Keratinocyte (primary cell): ENCODE measurements at regions not wholly inside any gene's neighbourhood (a gene's known extent, or its start where the extent isn't known, plus 50 kb on each side); places are given as distances from the start of the nearest gene placed in this dataset.
"Not testable (repeated sequence)": the region's sequence is repeated elsewhere in the genome, so short reads cannot be mapped to it uniquely, and the experiment has no call there.

Experiments
- DNase-seq: peaks from one replicate; pipeline ENCODE4 v3.0.0-alpha.2; 2011; ENCODE audit warnings: low read depth, missing footprints, low spot score
- FAIRE-seq: peaks from 2 replicates; lab custom pipeline; 2011; peaks lifted over from hg19 to GRCh38; lab: Jason Lieb, UNC
- H2AFZ ChIP-seq: 2 replicates; pipeline ENCODE4 v1.6.0; 2012; ENCODE audit warnings: low read length, control low read depth, inconsistent platforms; ENCODE audit not compliant: control insufficient read depth
- H3K27ac ChIP-seq: 2 replicates; pipeline ENCODE4 v1.5.1; 2011; ENCODE audit warnings: low read length; ENCODE audit not compliant: control insufficient read depth, insufficient read depth
- H3K27me3 ChIP-seq: 3 replicates; pipeline ENCODE4 v1.6.0; 2011; ENCODE audit warnings: low read length; ENCODE audit not compliant: control insufficient read depth, insufficient read depth; ENCODE audit errors: extremely low read depth
- H3K36me3 ChIP-seq, 2 experiments: 2 replicates in 1 of 2; 3 replicates in 1 of 2; pipeline ENCODE4 v1.5.1; 2011; ENCODE audit warnings: low read length in 2 of 2, mild to moderate bottlenecking in 1 of 2; ENCODE audit not compliant: control insufficient read depth in 2 of 2, insufficient read depth in 2 of 2; ENCODE audit errors: extremely low read depth in 1 of 2
- H3K4me1 ChIP-seq: 3 replicates; pipeline ENCODE4 v1.5.1; 2011; ENCODE audit warnings: low read length; ENCODE audit not compliant: control insufficient read depth, insufficient read depth; ENCODE audit errors: extremely low read depth
- H3K4me2 ChIP-seq: 3 replicates; pipeline ENCODE4 v1.6.0; 2011; ENCODE audit warnings: low read depth, low read length; ENCODE audit not compliant: control insufficient read depth, insufficient read depth; ENCODE audit errors: extremely low read depth
- H3K4me3 ChIP-seq, 3 experiments: fragments of 200-600 bp in 1 of 3; sonication (generic) in 1 of 3; 2 replicates in 2 of 3; 3 replicates in 1 of 3; pipeline ENCODE4 v1.5.1; 2011 to 2016; ENCODE audit warnings: low read length in 3 of 3, mild to moderate bottlenecking in 3 of 3, control low read depth in 2 of 3, inconsistent platforms in 1 of 3, low read depth in 1 of 3, mixed read lengths in 1 of 3, mixed run types in 1 of 3, moderate library complexity in 1 of 3; ENCODE audit not compliant: control insufficient read depth in 2 of 3, insufficient read depth in 2 of 3; ENCODE audit errors: extremely low read depth in 1 of 3
- H3K79me2 ChIP-seq: 2 replicates; pipeline ENCODE4 v1.6.0; 2012; ENCODE audit warnings: low read length; ENCODE audit not compliant: control insufficient read depth, insufficient read depth
- H3K9ac ChIP-seq: 3 replicates; pipeline ENCODE4 v1.6.0; 2011; ENCODE audit warnings: low read length; ENCODE audit not compliant: control insufficient read depth, insufficient read depth; ENCODE audit errors: extremely low read depth
- H3K9me1 ChIP-seq: 3 replicates; pipeline ENCODE4 v1.6.0; 2011; ENCODE audit warnings: low read length; ENCODE audit not compliant: control insufficient read depth, insufficient read depth; ENCODE audit errors: extremely low read depth
- H3K9me3 ChIP-seq: 2 replicates; pipeline ENCODE4 v1.5.1; 2012; ENCODE audit warnings: low read depth, low read length; ENCODE audit not compliant: control insufficient read depth
- H4K20me1 ChIP-seq: 3 replicates; pipeline ENCODE4 v1.6.0; 2011; ENCODE audit warnings: low read length; ENCODE audit not compliant: control insufficient read depth, insufficient read depth; ENCODE audit errors: extremely low read depth
- EZH2 ChIP-seq: IDR thresholded peaks from one replicate; pipeline ENCODE4 v1.6.1; 2012; ENCODE audit warnings: inconsistent platforms, mild to moderate bottlenecking, low read length, moderate library complexity
- dilution Hi-C: fragments of 300-500 bp; cut with MboI; formaldehyde crosslinking; loops from one replicate; pipeline ENCODE4 v1.7.0; 2020; ENCODE audit warnings: low sequenced_read_pairs; ENCODE audit not compliant: extremely low pct_ligation_motif_present
- TF ChIP-seq, protein P1 (sequence below), 3 experiments: IDR thresholded peaks in 1 of 3; conservative IDR thresholded peaks in 1 of 3; optimal IDR thresholded peaks in 1 of 3; 2 replicates in 2 of 3; 3 replicates in 1 of 3; pipeline versions ENCODE3 to v1.5.1; 2011; ENCODE audit warnings: low read length in 3 of 3, mild to moderate bottlenecking in 3 of 3, moderate library complexity in 2 of 3, control low read depth in 1 of 3, inconsistent platforms in 1 of 3; ENCODE audit not compliant: insufficient read depth in 2 of 3; ENCODE audit errors: extremely low read depth in 1 of 3

DNA sequence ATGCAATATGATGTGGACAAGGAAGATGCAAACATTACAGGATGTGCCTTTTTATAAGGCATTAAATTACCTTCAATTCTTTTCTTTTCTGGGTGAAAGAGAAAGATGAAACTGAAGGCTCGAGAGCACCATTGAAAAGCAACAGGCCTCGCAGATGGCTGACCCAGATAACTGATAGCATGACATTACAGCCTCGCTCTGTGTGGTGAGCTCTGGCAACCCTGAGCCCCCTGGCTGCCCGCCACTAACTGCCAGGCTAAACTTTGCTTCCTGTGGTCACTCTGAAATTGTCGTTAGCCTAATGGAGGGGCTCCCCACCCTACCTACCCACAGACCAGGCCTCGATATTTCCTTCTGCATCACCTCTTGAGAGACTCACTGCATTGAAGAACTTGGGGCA is 516.8 kb upstream of the FANCL start:
- no peak overlapping the region for H3K4me3 ChIP-seq
- H3K9me1 ChIP-seq = no peaks in the 10 kb centered on the region
- no peak overlapping the region for H2AFZ ChIP-seq
- H3K4me2 ChIP-seq = no peak overlapping the region
- no peak for FAIRE-seq
- no peak overlapping the region for H3K27ac ChIP-seq
- no peaks in the 10 kb centered on the region for H3K79me2 ChIP-seq
- no peaks in the 10 kb centered on the region for H3K36me3 ChIP-seq
- no peaks in the 10 kb centered on the region for H3K9me3 ChIP-seq
- TF ChIP-seq EZH2 = no peak
- TF ChIP-seq, protein P1, sequence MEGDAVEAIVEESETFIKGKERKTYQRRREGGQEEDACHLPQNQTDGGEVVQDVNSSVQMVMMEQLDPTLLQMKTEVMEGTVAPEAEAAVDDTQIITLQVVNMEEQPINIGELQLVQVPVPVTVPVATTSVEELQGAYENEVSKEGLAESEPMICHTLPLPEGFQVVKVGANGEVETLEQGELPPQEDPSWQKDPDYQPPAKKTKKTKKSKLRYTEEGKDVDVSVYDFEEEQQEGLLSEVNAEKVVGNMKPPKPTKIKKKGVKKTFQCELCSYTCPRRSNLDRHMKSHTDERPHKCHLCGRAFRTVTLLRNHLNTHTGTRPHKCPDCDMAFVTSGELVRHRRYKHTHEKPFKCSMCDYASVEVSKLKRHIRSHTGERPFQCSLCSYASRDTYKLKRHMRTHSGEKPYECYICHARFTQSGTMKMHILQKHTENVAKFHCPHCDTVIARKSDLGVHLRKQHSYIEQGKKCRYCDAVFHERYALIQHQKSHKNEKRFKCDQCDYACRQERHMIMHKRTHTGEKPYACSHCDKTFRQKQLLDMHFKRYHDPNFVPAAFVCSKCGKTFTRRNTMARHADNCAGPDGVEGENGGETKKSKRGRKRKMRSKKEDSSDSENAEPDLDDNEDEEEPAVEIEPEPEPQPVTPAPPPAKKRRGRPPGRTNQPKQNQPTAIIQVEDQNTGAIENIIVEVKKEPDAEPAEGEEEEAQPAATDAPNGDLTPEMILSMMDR (optimal IDR thresholded peaks at IDR 0.05 in 1 of 3, IDR thresholded peaks at IDR 0.05 in 1 of 3, conservative IDR thresholded peaks at IDR 0.05 in 1 of 3; ENCODE audit: extremely low read depth in 1 of 3, insufficient read depth in 2 of 3, low read length in 3 of 3) = no peak
- no peaks in the 10 kb centered on the region for H4K20me1 ChIP-seq
- no peak for DNase-seq
- dilution Hi-C loops = no loop called here
- no peaks in the 10 kb centered on the region for H3K4me1 ChIP-seq
- H3K9ac ChIP-seq = no peak overlapping the region
- no peaks in the 10 kb centered on the region for H3K27me3 ChIP-seq

DNA sequence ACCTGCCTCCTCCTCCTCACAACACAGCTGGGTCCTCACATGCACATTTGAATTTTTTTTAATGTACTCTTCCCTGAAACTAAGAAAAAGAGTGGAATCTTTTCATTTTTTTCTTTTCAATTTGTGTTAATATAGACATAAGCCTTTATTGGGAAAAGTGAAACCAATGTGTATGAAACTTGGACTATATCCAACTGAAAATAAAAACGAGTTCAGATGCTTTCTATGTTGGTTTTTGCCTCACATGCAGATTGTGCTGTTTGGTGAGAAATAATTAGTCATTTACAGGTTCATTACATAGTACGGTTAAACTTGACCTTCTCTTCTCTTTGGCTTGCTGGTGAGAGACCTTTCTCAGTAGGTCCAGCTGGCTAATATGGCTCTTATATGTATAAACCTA is 515.2 kb upstream of the FANCL start:
- H3K9ac ChIP-seq = no peak overlapping the region
- no peaks in the 10 kb centered on the region for H3K79me2 ChIP-seq
- H3K4me3 ChIP-seq = no peak overlapping the region
- H3K27me3 ChIP-seq = no peaks in the 10 kb centered on the region
- TF ChIP-seq, protein P1 (optimal IDR thresholded peaks at IDR 0.05 in 1 of 3, IDR thresholded peaks at IDR 0.05 in 1 of 3, conservative IDR thresholded peaks at IDR 0.05 in 1 of 3; ENCODE audit: extremely low read depth in 1 of 3, insufficient read depth in 2 of 3, low read length in 3 of 3) = no peak
- no peak for TF ChIP-seq EZH2
- H3K27ac ChIP-seq = no peak overlapping the region
- H3K9me1 ChIP-seq = no peaks in the 10 kb centered on the region
- no peak for DNase-seq
- no peak overlapping the region for H3K4me2 ChIP-seq
- H2AFZ ChIP-seq = no peak overlapping the region
- FAIRE-seq = no peak
- H3K9me3 ChIP-seq = no peaks in the 10 kb centered on the region
- dilution Hi-C loops = no loop called here
- H4K20me1 ChIP-seq = no peaks in the 10 kb centered on the region
- H3K36me3 ChIP-seq = no peaks in the 10 kb centered on the region
- no peaks in the 10 kb centered on the region for H3K4me1 ChIP-seq

DNA sequence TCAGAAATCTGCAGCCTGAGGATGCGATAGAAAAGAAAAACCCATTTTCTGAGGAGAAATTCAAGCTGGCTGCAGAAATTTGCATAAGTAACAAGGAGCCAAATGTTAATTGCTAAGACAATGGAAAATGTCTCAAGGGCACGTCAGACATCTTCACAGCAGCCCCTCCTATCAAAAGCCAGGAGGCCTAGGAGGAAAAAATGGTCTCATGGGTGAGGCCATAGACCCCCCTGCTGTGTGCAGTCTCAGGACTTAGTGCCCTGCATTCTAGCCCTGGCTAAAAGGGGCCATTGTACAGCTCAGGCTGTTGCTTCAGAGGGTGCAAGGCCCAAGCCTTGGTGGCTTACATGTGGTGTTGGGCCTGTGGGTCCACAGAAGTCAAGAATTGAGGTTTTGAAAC is 511.4 kb upstream of the FANCL start:
- H3K4me1 ChIP-seq, H3K27me3 ChIP-seq, DNase-seq, H3K79me2 ChIP-seq, H3K9me3 ChIP-seq, FAIRE-seq, H3K9me1 ChIP-seq, H3K4me3 ChIP-seq, H3K27ac ChIP-seq, H4K20me1 ChIP-seq, H3K36me3 ChIP-seq, dilution Hi-C loops, H3K4me2 ChIP-seq, H2AFZ ChIP-seq, H3K9ac ChIP-seq: not testable (repeated sequence)

DNA sequence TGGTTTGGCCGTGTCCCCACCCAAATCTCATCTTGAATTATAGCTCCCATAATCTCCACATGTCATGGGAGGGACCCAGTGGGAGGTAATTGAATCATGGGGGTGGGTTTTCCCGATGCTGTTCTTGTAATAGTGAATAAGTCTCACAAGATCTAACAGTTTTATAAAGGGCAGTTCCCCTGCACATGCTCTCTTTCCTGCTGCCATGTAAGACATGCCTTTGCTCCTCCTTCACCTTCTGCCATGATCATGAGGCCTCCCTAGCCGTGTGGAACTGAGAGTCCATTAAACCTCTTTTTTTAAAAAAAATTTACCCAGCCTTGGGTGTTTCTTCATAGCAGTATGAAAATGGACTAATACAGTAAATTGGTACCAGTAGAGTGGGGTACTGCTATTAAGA is 510.6 kb upstream of the FANCL start:
- H3K4me3 ChIP-seq, FAIRE-seq, H3K9me1 ChIP-seq, dilution Hi-C loops, H3K79me2 ChIP-seq, H4K20me1 ChIP-seq, H3K27ac ChIP-seq, H2AFZ ChIP-seq, H3K36me3 ChIP-seq, H3K4me2 ChIP-seq, H3K4me1 ChIP-seq, DNase-seq, H3K9ac ChIP-seq, H3K9me3 ChIP-seq, H3K27me3 ChIP-seq: not testable (repeated sequence)
